AG10803 (cell line): ENCODE measurements at regions not wholly inside any gene's neighbourhood (a gene's known extent, or its start where the extent isn't known, plus 50 kb on each side); places are given as distances from the start of the nearest gene placed in this dataset.
A peak's percentile ranks its signal among the peaks of the same experiment; 100 is the strongest.
"Not testable (repeated sequence)": the region's sequence is repeated elsewhere in the genome, so short reads cannot be mapped to it uniquely, and the experiment has no call there.

Source experiments
- DNase-seq: peaks from one replicate; pipeline ENCODE4 v3.0.0; 2010; ENCODE audit warnings: low read depth
- H3K4me3 ChIP-seq: 2 replicates; pipeline ENCODE4 v1.5.1; 2011; ENCODE audit warnings: mild to moderate bottlenecking, low read length, control low read depth
- TF ChIP-seq, protein P1 (sequence below): conservative IDR thresholded peaks from 2 replicates; pipeline ENCODE4 v1.5.1; 2011; ENCODE audit warnings: mild to moderate bottlenecking, low read length, control low read depth, inconsistent platforms

DNA sequence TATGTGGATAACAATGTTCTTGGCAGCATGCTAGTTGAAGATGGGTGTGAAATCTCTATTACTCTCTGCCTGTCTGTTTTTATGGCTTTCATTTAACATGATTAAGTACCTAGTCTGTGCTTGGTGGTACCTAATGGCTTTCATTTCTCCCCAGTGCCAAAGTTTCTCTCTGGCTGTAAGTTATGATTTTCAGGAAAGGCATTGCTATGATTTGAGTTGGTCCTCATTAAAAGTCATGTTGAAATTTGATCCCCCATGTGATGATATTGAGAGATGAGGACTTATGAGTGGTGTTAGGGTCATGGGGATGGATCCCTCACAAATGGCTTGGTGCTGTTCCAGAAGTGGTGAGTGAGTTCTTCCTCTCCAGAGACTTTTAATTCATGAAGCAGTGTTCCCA is 162.4 kb upstream of the IL15 start:
- H3K4me3 ChIP-seq = no peak overlapping the region
- DNase-seq = peak; percentile 83
- TF ChIP-seq, protein P1, sequence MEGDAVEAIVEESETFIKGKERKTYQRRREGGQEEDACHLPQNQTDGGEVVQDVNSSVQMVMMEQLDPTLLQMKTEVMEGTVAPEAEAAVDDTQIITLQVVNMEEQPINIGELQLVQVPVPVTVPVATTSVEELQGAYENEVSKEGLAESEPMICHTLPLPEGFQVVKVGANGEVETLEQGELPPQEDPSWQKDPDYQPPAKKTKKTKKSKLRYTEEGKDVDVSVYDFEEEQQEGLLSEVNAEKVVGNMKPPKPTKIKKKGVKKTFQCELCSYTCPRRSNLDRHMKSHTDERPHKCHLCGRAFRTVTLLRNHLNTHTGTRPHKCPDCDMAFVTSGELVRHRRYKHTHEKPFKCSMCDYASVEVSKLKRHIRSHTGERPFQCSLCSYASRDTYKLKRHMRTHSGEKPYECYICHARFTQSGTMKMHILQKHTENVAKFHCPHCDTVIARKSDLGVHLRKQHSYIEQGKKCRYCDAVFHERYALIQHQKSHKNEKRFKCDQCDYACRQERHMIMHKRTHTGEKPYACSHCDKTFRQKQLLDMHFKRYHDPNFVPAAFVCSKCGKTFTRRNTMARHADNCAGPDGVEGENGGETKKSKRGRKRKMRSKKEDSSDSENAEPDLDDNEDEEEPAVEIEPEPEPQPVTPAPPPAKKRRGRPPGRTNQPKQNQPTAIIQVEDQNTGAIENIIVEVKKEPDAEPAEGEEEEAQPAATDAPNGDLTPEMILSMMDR = no peak

DNA sequence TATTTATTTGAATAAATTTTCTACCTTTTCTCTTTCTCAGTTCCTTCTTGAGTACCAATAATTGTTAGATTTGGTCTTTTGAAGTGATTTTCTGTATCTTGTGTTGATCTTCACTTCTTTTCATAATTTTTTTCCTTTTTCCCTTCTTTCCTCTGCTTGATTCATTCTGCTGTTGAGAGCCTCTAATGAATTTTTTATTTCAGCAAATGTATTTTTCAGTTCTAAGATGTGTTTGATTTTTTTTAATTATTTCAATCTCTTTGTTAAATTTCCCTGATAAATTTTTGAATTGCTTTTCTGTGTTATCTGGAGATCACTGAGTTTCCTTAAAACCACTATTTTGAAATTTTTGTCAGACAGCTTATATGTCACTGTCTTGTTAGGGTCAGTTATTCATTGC is 155.4 kb upstream of the IL15 start:
- DNase-seq = no peak
- H3K4me3 ChIP-seq = no peak overlapping the region
- TF ChIP-seq, protein P1 = no peak

DNA sequence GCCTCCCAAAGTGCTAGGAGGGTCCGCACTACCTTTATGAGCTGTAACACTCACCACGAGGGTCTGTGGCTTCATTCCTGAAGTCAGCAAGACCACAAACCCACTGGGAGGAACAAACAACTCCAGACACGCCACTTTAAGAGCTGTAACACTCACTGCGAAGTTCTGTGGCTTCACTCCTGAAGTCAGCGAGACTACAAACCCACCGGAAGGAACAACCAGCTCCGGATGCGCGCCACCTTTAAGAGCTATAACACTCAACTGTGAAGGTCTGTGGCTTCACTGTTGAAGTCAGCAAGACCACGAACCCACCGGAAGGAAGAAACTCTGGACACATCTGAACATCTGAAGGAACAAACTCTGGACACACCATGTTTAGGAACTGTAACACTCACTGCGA is 152.1 kb upstream of the IL15 start:
- not testable (repeated sequence) for DNase-seq, H3K4me3 ChIP-seq

DNA sequence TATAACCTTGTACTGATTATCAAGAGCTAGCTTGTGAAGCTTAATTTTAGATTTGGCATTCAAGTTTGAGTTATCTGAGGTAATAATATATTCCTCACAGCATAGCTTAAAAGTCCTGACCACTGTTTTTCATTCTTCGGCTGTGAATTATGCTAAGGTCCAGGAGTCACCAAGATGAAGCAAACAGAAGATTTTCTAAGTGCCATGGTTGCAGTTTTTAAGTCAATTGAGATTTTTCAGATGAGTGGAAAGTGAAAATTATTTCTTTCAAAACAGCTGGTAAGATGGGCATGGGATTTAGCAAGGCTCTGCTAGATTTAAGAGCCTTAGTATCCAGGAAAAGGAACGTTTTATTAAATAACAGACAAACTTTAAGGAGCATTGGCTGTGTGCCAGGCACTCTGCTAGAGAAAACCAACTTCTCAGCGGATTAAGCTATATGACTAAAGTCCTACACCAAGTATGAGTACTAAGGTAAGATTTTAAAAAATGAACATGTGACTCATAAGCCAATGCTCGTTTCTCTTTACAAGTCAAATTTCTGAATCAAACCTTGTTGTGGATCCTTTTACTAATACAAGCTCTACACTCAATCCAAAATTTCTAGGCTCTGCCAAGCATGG is 149.9 kb upstream of the IL15 start:
- TF ChIP-seq, protein P1 = no peak
- DNase-seq = peak; percentile 70
- no peak overlapping the region for H3K4me3 ChIP-seq

DNA sequence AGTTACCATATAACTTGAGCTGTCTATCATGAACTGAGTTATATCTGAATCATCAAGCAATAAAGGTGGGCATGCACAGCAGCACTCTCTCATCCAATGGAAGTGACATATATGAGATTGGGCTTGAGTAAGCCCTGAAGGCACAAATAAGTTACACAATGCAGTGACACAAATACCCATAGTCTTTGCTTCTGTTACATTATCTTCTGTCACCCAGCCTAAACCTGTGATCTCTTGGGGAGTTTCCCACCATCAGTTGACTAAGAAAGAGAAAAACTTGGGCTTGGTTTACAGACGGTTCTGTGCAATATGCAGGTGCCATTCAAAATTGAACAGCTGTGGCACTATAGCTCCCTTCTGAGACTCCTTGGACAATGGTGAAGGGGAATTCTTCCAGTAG is 138.8 kb upstream of the IL15 start:
- TF ChIP-seq, protein P1 = no peak
- H3K4me3 ChIP-seq = no peak overlapping the region
- no peak for DNase-seq

DNA sequence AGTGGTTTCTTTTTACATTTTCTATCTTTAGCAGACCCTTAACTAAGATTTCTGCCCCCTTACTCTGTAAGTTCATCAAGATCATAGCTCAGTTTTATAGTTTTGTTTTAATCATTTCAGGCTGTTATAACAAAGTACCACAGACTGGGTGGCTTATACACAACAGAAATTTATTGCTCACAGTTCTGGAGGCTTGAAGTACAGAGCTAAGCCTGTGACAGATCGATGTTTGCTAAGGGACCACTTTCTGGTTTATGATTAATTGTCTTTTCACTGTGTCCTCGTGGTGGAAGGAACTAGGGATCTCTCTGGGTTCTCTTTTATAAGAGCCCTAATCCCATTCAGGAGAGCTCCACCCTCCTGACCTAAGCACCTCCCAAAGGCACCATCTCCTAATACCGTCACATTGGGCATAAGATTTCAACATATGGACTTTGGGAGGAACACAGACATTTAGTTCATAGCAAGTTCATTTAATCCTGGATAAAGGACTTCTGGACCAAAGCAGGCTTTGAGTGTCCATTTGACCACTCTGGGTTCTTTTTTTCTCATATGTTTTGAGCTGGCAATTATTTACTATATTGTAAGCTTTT is 137.0 kb upstream of the IL15 start:
- no peak overlapping the region for H3K4me3 ChIP-seq
- TF ChIP-seq, protein P1 = no peak

DNA sequence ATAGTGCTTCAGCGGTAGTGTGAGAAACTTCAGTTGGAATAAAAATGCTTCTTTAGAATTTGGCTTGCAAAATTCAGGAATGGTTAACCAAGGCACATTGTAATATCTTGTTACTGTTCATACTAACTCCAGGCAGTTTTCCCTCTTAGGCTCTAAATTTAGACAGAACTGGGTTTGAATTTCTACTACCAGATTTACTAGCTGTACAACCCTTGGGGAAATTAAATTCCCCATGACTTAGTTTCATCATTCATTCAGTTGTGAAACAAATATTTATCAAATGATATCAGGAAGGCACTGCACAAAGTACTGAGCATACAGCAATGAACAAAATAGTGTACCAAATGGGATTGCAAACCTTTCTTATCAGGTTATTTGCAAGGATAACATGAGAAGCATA is 135.0 kb upstream of the IL15 start:
- DNase-seq = peak; percentile 43
- TF ChIP-seq, protein P1 = no peak
- H3K4me3 ChIP-seq = no peak overlapping the region

More for the DNA sequence above, 137.0 kb upstream of the IL15 start:
- DNase-seq = no peak
